DND-41 (cell line): ENCODE measurements at regions not wholly inside any gene's neighbourhood (a gene's known extent, or its start where the extent isn't known, plus 50 kb on each side); places are given as distances from the start of the nearest gene placed in this dataset.

Experiments
- CTCF ChIP-seq: IDR thresholded peaks from 2 replicates; pipeline ENCODE4 v1.5.1; 2012; ENCODE audit warnings: borderline replicate concordance, low read length, moderate library complexity, mild to moderate bottlenecking; ENCODE audit not compliant: poor library complexity, severe bottlenecking; ENCODE audit errors: extremely low read depth
- EZH2 ChIP-seq: IDR thresholded peaks from 3 replicates; pipeline ENCODE4 v1.6.1; 2012; ENCODE audit warnings: borderline replicate concordance, low read depth, mild to moderate bottlenecking, moderate library complexity, low read length, inconsistent platforms; ENCODE audit not compliant: severe bottlenecking

GRCh38 chr6:119626884-119627619 lies 277.5 kb upstream of the MAN1A1 start:
- TF ChIP-seq CTCF (no peak), EZH2 (no peak)
